ENCODE measurements at regions not wholly inside any gene's neighbourhood (a gene's known extent, or its start where the extent isn't known, plus 50 kb on each side); places are given as distances from the start of the nearest gene placed in this dataset.

- ATAC-seq = no peak
- Histone ChIP-seq H3K27ac (ENCODE audit: low read length) (no peak overlapping the region), H3K36me3 (ENCODE audit: control insufficient read depth, insufficient read depth, low read length) (no peaks in the 10 kb centered on the region), H3K9me3 (ENCODE audit: control insufficient read depth, insufficient read depth, low read depth, low read length) (no peaks in the 10 kb centered on the region), H3K4me3 (ENCODE audit: low read depth in 2 of 2, low read length in 2 of 2) (no peak overlapping the region), H3K4me1 (ENCODE audit: control insufficient read depth, insufficient read depth, low read length) (no peaks in the 10 kb centered on the region), H3K27me3 (ENCODE audit: control insufficient read depth, insufficient read depth, low read length) (no peaks in the 10 kb centered on the region)
- in situ Hi-C loops (cut with HindIII; ENCODE audit: low pct_unique_long_range_greater_than_20kb, low sequenced_read_pairs) (no loop called here), intact Hi-C loops (cut with micrococcal nuclease; ENCODE audit: unreplicated experiment) (no loop called here)
- no TSS peak for BruUV-seq (replicated peaks)
- TF ChIP-seq REST (IDR thresholded peaks at IDR 0.05; ENCODE audit: insufficient read depth in 1 of 2, low read depth in 2 of 2, low read length in 1 of 2) (no peak), CTCF (IDR thresholded peaks at IDR 0.05) (no peak), SIN3A (IDR thresholded peaks at IDR 0.05; ENCODE audit: borderline replicate concordance, insufficient read depth, low read depth, low read length) (no peak), TCF7L2 (IDR thresholded peaks at IDR 0.05; ENCODE audit: low read depth, low read length) (no peak), POLR2AphosphoS5 (IDR thresholded peaks at IDR 0.05; ENCODE audit: low read depth, low read length) (no peak)
- no peak for DNase-seq (ENCODE audit: low read depth, low spot score)
- ChIA-PET CTCF (no interaction called here), POLR2A (no interaction called here)
These were observed 372.5 kb downstream of the RBM43 start for GRCh38 chr2:150889141-150889540.

- no peaks in the 10 kb centered on the region for H3K9me3 ChIP-seq (ENCODE audit: control insufficient read depth, insufficient read depth, low read depth, low read length)
- POLR2A ChIA-PET = no interaction called here
- no peak overlapping the region for H3K4me3 ChIP-seq (ENCODE audit: low read depth in 2 of 2, low read length in 2 of 2)
- TF ChIP-seq SIN3A (IDR thresholded peaks at IDR 0.05; ENCODE audit: borderline replicate concordance, insufficient read depth, low read depth, low read length) = no peak
- in situ Hi-C loops (cut with HindIII; ENCODE audit: low pct_unique_long_range_greater_than_20kb, low sequenced_read_pairs) (no loop called here), intact Hi-C loops (cut with micrococcal nuclease; ENCODE audit: unreplicated experiment) (no loop called here)
- no peak for DNase-seq (ENCODE audit: low read depth, low spot score)
- no peaks in the 10 kb centered on the region for H3K4me1 ChIP-seq (ENCODE audit: control insufficient read depth, insufficient read depth, low read length)
- no peaks in the 10 kb centered on the region for H3K36me3 ChIP-seq (ENCODE audit: control insufficient read depth, insufficient read depth, low read length)
- no peak overlapping the region for H3K27ac ChIP-seq (ENCODE audit: low read length)
- ATAC-seq = no peak
- BruUV-seq (replicated peaks) = no TSS peak
- CTCF ChIA-PET = no interaction called here
- H3K27me3 ChIP-seq (ENCODE audit: control insufficient read depth, insufficient read depth, low read length) = no peaks in the 10 kb centered on the region
These were observed 373.3 kb downstream of the RBM43 start for GRCh38 chr2:150888337-150888736.

GRCh38 chr2:150887926-150888325 is 373.7 kb downstream of the RBM43 start:
- ATAC-seq (no peak), DNase-seq (ENCODE audit: low read depth, low spot score) (no peak)
- ChIA-PET CTCF (no interaction called here), POLR2A (no interaction called here)
- no peaks in the 10 kb centered on the region for H3K9me3 ChIP-seq (ENCODE audit: control insufficient read depth, insufficient read depth, low read depth, low read length)
- intact Hi-C loops (cut with micrococcal nuclease; ENCODE audit: unreplicated experiment) (no loop called here), in situ Hi-C loops (cut with HindIII; ENCODE audit: low pct_unique_long_range_greater_than_20kb, low sequenced_read_pairs) (no loop called here)
- no peaks in the 10 kb centered on the region for H3K27me3 ChIP-seq (ENCODE audit: control insufficient read depth, insufficient read depth, low read length)
- BruUV-seq (replicated peaks) = no TSS peak
- H3K4me1 ChIP-seq (ENCODE audit: control insufficient read depth, insufficient read depth, low read length) = no peaks in the 10 kb centered on the region
- no peaks in the 10 kb centered on the region for H3K36me3 ChIP-seq (ENCODE audit: control insufficient read depth, insufficient read depth, low read length)
- H3K27ac ChIP-seq (ENCODE audit: low read length) = no peak overlapping the region
- H3K4me3 ChIP-seq (ENCODE audit: low read depth in 2 of 2, low read length in 2 of 2) = no peak overlapping the region
- TF ChIP-seq REST (IDR thresholded peaks at IDR 0.05; ENCODE audit: insufficient read depth in 1 of 2, low read depth in 2 of 2, low read length in 1 of 2) (no peak), CTCF (IDR thresholded peaks at IDR 0.05) (no peak), SIN3A (IDR thresholded peaks at IDR 0.05; ENCODE audit: borderline replicate concordance, insufficient read depth, low read depth, low read length) (no peak), POLR2AphosphoS5 (IDR thresholded peaks at IDR 0.05; ENCODE audit: low read depth, low read length) (no peak), TCF7L2 (IDR thresholded peaks at IDR 0.05; ENCODE audit: low read depth, low read length) (no peak)
